HG03342 (cell line): ENCODE measurements at regions not wholly inside any gene's neighbourhood (a gene's known extent, or its start where the extent isn't known, plus 50 kb on each side); places are given as distances from the start of the nearest gene placed in this dataset.
"Not testable (repeated sequence)": the region's sequence is repeated elsewhere in the genome, so short reads cannot be mapped to it uniquely, and the experiment has no call there.

Experiments used
- ATAC-seq: cut with Tn5 transposase; IDR thresholded peaks from one replicate; pipeline ENCODE4 v1.9.1; 2021; ENCODE audit warnings: mild to moderate bottlenecking, moderate library complexity; ENCODE audit not compliant: unreplicated experiment

GRCh38 chr13:85610024-85610423 lies 189.2 kb downstream of the SLITRK6 start:
- ATAC-seq = no peak

GRCh38 chr13:85608255-85608829 lies 190.9 kb downstream of the SLITRK6 start:
- ATAC-seq = no peak

GRCh38 chr13:85603735-85604134 lies 195.5 kb downstream of the SLITRK6 start:
- ATAC-seq = no peak

- ATAC-seq = no peak
These were observed 197.7 kb downstream of the SLITRK6 start for GRCh38 chr13:85601526-85601925.

GRCh38 chr13:85597790-85598500 lies 201.3 kb downstream of the SLITRK6 start:
- ATAC-seq = no peak

- ATAC-seq = no peak
These were observed 207.0 kb downstream of the SLITRK6 start for GRCh38 chr13:85592211-85592610.

- no peak for ATAC-seq
These were observed 208.8 kb downstream of the SLITRK6 start for GRCh38 chr13:85590231-85590931.

GRCh38 chr13:85589021-85589420 lies 210.2 kb downstream of the SLITRK6 start:
- no peak for ATAC-seq

- no peak for ATAC-seq
These were observed 210.9 kb downstream of the SLITRK6 start for GRCh38 chr13:85588359-85588758.

- ATAC-seq = no peak
These were observed 212.4 kb downstream of the SLITRK6 start for GRCh38 chr13:85586856-85587255.

- ATAC-seq = no peak
These were observed 212.8 kb downstream of the SLITRK6 start for GRCh38 chr13:85586422-85586831.

GRCh38 chr13:85582890-85583289 lies 216.3 kb downstream of the SLITRK6 start:
- no peak for ATAC-seq

- no peak for ATAC-seq
These were observed 224.1 kb downstream of the SLITRK6 start for GRCh38 chr13:85575110-85575509.

- no peak for ATAC-seq
These were observed 231.3 kb downstream of the SLITRK6 start for GRCh38 chr13:85567909-85568308.

- no peak for ATAC-seq
These were observed 233.6 kb downstream of the SLITRK6 start for GRCh38 chr13:85565652-85566051.

GRCh38 chr13:85564598-85564997 lies 234.6 kb downstream of the SLITRK6 start:
- ATAC-seq = no peak

- no peak for ATAC-seq
These were observed 236.9 kb downstream of the SLITRK6 start for GRCh38 chr13:85562282-85562681.

- no peak for ATAC-seq
These were observed 241.3 kb downstream of the SLITRK6 start for GRCh38 chr13:85557691-85558467.

GRCh38 chr13:85551012-85551411 lies 248.2 kb downstream of the SLITRK6 start:
- no peak for ATAC-seq

GRCh38 chr13:85549819-85550218 lies 249.4 kb downstream of the SLITRK6 start:
- no peak for ATAC-seq

- ATAC-seq = not testable (repeated sequence)
These were observed 250.4 kb downstream of the SLITRK6 start for GRCh38 chr13:85548845-85549244.
